GM23338 (cell line): ENCODE measurements at regions not wholly inside any gene's neighbourhood (a gene's known extent, or its start where the extent isn't known, plus 50 kb on each side); places are given as distances from the start of the nearest gene placed in this dataset.
A peak's percentile ranks its signal among the peaks of the same experiment; 100 is the strongest.

ENCODE experiments used
- ATAC-seq: fragments of 200-7000 bp; cut with Tn5 transposase; 3 replicates; pipeline ENCODE4 v1.9.1; 2020
- DNase-seq: peaks from one replicate; pipeline ENCODE4 v3.0.0-alpha.2; 2015; ENCODE audit warnings: low spot score
- H2AFZ ChIP-seq: fragments of 200-600 bp; sonication (generic); 2 replicates; pipeline ENCODE4 v1.8.0; 2016; ENCODE audit warnings: antibody characterized with exemption, mild to moderate bottlenecking, moderate library complexity
- H3F3A ChIP-seq: fragments of 200-600 bp; sonication (generic); replicated peaks from 2 replicates; pipeline ENCODE4 v1.8.0; 2017; ENCODE audit warnings: antibody characterized with exemption, mixed run types, low read depth
- H3K27ac ChIP-seq: fragments of 200-600 bp; sonication (generic); 2 replicates; pipeline ENCODE4 v1.6.1; 2016; ENCODE audit warnings: low read depth
- H3K27me3 ChIP-seq: fragments of 200-600 bp; sonication (generic); 2 replicates; pipeline ENCODE4 v1.8.0; 2016; ENCODE audit warnings: mild to moderate bottlenecking, mixed run types, moderate library complexity; ENCODE audit not compliant: insufficient read depth
- H3K36me3 ChIP-seq: fragments of 200-600 bp; sonication (generic); 2 replicates; pipeline ENCODE4 v1.8.0; 2016; ENCODE audit warnings: mild to moderate bottlenecking; ENCODE audit not compliant: insufficient read depth
- H3K4me1 ChIP-seq: fragments of 200-600 bp; sonication (generic); 2 replicates; pipeline ENCODE4 v1.8.0; 2016; ENCODE audit warnings: mild to moderate bottlenecking, moderate library complexity; ENCODE audit not compliant: insufficient read depth
- H3K4me2 ChIP-seq: fragments of 200-600 bp; sonication (generic); 2 replicates; pipeline ENCODE4 v1.7.1; 2017; ENCODE audit warnings: mixed run types
- H3K4me3 ChIP-seq: fragments of 200-600 bp; sonication (generic); 2 replicates; pipeline ENCODE4 v1.6.1; 2016; ENCODE audit warnings: mixed run types
- H3K79me2 ChIP-seq: fragments of 200-600 bp; sonication (generic); replicated peaks from 2 replicates; pipeline ENCODE4 v1.8.0; 2017; ENCODE audit warnings: mild to moderate bottlenecking; ENCODE audit not compliant: insufficient read depth
- H3K9me2 ChIP-seq: fragments of 200-600 bp; sonication (generic); 2 replicates; pipeline ENCODE4 v1.8.0; 2017; ENCODE audit not compliant: insufficient read depth
- H4K20me1 ChIP-seq: fragments of 200-600 bp; sonication (generic); replicated peaks from 2 replicates; pipeline ENCODE4 v1.8.0; 2017; ENCODE audit warnings: mild to moderate bottlenecking; ENCODE audit not compliant: insufficient read depth
- H3K27ac Mint-ChIP-seq: 2 replicates; pipeline ENCODE4 v1.8.0; 2020; ENCODE audit warnings: inconsistent platforms, mild to moderate bottlenecking, moderate library complexity, mixed read lengths
- H3K27me3 Mint-ChIP-seq: 3 replicates; pipeline ENCODE4 v1.8.0; 2022; ENCODE audit warnings: low read depth, mild to moderate bottlenecking, moderate library complexity, mixed read lengths, inconsistent platforms; ENCODE audit not compliant: insufficient read depth, poor library complexity
- H3K36me3 Mint-ChIP-seq: 3 replicates; pipeline ENCODE4 v1.8.0; 2021; ENCODE audit warnings: low read depth, mild to moderate bottlenecking, inconsistent platforms, moderate library complexity, mixed read lengths
- H3K4me1 Mint-ChIP-seq: 3 replicates; pipeline ENCODE4 v1.8.0; 2020; ENCODE audit warnings: mild to moderate bottlenecking, inconsistent platforms, mixed read lengths
- H3K4me3 Mint-ChIP-seq: 3 replicates; pipeline ENCODE4 v1.8.0; 2021; ENCODE audit warnings: moderate library complexity, mild to moderate bottlenecking, inconsistent platforms, mixed read lengths
- H3K9me3 Mint-ChIP-seq: 3 replicates; pipeline ENCODE4 v1.8.0; 2020; ENCODE audit warnings: moderate library complexity, mild to moderate bottlenecking, inconsistent platforms, mixed read lengths
- CREB1 ChIP-seq: fragments of 250-450 bp; sonication (Bioruptor Pico); IDR thresholded peaks from 2 replicates; pipeline ENCODE4 v1.5.0; 2020; ENCODE audit warnings: low read depth, mild to moderate bottlenecking, moderate library complexity
- NANOG ChIP-seq: IDR thresholded peaks from 2 replicates; pipeline ENCODE4 v1.6.1; 2016; ENCODE audit warnings: antibody characterized with exemption, borderline replicate concordance
- STAT1 ChIP-seq: IDR thresholded peaks from one replicate; pipeline ENCODE4 v1.6.1; 2016; ENCODE audit warnings: antibody characterized with exemption; ENCODE audit not compliant: unreplicated experiment
- ZNF114 ChIP-seq: fragments of 250-450 bp; sonication (Bioruptor Pico); IDR thresholded peaks from 2 replicates; pipeline ENCODE4 v1.5.0; 2020; ENCODE audit warnings: mild to moderate bottlenecking, moderate library complexity
- TF ChIP-seq, protein P1 (sequence below), 2 experiments: fragments of 200-600 bp in 1 of 2; sonication (generic) in 1 of 2; conservative IDR thresholded peaks; 2 replicates each; pipeline versions ENCODE4 v1.5.1 to v1.6.1; 2016 to 2017; ENCODE audit warnings: antibody characterized with exemption in 2 of 2, low read depth in 2 of 2, mild to moderate bottlenecking in 2 of 2, moderate library complexity in 1 of 2
- TF ChIP-seq, protein P2 (sequence below): IDR thresholded peaks from 2 replicates; pipeline ENCODE4 v1.6.1; 2016; ENCODE audit warnings: antibody characterized with exemption
- TF ChIP-seq, protein P3 (sequence below): IDR thresholded peaks from one replicate; pipeline ENCODE4 v1.6.1; 2018; ENCODE audit warnings: antibody characterized with exemption; ENCODE audit not compliant: unreplicated experiment
- TF ChIP-seq, protein P4 (sequence below): fragments of 250-450 bp; sonication (Bioruptor Pico); IDR thresholded peaks from 2 replicates; pipeline ENCODE4 v1.5.0; 2020; ENCODE audit warnings: mild to moderate bottlenecking, moderate library complexity

DNA sequence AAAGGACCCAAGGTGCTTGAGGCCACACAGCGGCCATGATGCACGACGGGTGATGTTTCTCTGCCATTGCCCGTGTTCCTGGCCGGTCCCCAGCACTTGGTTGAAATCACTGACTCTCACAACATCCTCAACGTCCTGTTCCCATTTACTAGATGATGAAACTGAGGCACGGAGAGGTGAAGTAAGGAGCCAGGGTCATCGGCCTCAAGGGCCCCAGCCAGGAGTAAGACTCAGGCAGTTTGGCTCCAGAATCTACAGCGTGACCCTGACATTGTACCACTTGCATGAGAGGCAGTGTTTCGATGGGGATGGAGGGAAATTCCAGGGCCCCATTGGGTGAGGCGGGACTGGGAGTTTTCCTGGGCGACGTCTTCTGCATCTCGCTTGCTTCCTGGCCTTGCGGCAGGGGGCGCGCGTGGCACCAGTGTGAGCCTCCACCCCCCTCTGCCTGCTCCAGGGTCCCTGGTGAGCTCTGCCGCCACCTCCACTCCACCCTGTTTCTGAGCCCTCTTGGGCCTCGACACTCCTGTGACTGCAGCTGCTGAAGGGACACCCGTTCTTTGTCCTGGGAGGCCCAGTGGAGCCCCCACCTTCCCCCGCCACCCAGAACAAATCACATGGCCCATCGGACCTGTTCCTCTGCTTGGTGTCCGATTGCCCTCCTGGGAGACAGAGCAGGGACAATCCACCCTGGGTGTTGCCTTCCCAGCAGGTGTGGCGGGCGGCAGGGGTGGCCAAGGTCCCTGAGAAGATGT lies 133.0 kb upstream of the GSE1 start:
- Histone ChIP-seq H3K9me2 (no peaks in the 10 kb centered on the region), H3K27me3 (no peaks in the 10 kb centered on the region), H4K20me1 (no peaks in the 10 kb centered on the region; the same call in 1 of the 2 replicates), H3K4me1 (no peaks in the 10 kb centered on the region), H3F3A (no peaks in the 10 kb centered on the region), H2AFZ (no peak overlapping the region), H3K79me2 (no peaks in the 10 kb centered on the region), H3K36me3 (no peaks in the 10 kb centered on the region), H3K4me3 (no peak overlapping the region), H3K4me2 (no peak overlapping the region), H3K27ac (no peak overlapping the region)
- H3K36me3 Mint-ChIP-seq: no peaks in the 10 kb centered on the region
- H3K27ac Mint-ChIP-seq: peak overlapping the region; percentile 36; the same call in 1 of the 2 replicates
- H3K4me3 Mint-ChIP-seq: no peak overlapping the region
- peaks cover 13% of the 10 kb centered on the region for H3K4me1 Mint-ChIP-seq
- H3K9me3 Mint-ChIP-seq: no peaks in the 10 kb centered on the region
- DNase-seq: peak; percentile 69
- peak; percentile 76 for ATAC-seq
- H3K27me3 Mint-ChIP-seq: peaks cover 10% of the 10 kb centered on the region
- TF ChIP-seq, protein P1, sequence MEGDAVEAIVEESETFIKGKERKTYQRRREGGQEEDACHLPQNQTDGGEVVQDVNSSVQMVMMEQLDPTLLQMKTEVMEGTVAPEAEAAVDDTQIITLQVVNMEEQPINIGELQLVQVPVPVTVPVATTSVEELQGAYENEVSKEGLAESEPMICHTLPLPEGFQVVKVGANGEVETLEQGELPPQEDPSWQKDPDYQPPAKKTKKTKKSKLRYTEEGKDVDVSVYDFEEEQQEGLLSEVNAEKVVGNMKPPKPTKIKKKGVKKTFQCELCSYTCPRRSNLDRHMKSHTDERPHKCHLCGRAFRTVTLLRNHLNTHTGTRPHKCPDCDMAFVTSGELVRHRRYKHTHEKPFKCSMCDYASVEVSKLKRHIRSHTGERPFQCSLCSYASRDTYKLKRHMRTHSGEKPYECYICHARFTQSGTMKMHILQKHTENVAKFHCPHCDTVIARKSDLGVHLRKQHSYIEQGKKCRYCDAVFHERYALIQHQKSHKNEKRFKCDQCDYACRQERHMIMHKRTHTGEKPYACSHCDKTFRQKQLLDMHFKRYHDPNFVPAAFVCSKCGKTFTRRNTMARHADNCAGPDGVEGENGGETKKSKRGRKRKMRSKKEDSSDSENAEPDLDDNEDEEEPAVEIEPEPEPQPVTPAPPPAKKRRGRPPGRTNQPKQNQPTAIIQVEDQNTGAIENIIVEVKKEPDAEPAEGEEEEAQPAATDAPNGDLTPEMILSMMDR (conservative IDR thresholded peaks at IDR 0.05; ENCODE audit: low read depth in 2 of 2): peak; percentile 28 to 67; a peak in 3 of 4 replicates
- no peak for TF ChIP-seq STAT1
- no peak for TF ChIP-seq CREB1

DNA sequence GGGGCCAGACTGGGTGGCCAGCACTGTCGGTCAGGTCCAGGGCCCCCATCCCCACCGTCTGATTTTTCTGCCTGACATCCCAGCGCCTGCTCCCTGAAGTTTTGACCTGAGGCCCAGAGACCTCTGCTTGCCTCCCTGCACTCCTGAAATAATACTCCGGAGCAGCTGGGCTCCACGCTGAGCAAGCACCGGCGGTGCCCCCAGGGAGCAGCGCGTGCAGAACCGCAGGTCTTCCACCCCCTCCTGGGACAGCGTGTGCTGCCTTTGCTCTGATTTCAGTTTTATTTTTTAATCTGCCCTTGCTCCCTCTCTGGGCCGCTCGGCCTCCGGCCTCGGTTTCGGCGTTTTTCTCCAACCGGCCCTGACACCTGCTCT lies 132.4 kb upstream of the GSE1 start:
- no peaks in the 10 kb centered on the region; the same call in 1 of the 2 replicates for H4K20me1 ChIP-seq
- H3K27me3 ChIP-seq: no peaks in the 10 kb centered on the region
- Mint-ChIP-seq H3K9me3 (no peaks in the 10 kb centered on the region), H3K27me3 (peaks cover 10% of the 10 kb centered on the region), H3K27ac (no peak overlapping the region; the same call in 1 of the 2 replicates), H3K4me1 (peaks cover 12% of the 10 kb centered on the region; the same call in 2 of the 3 replicates), H3K36me3 (no peaks in the 10 kb centered on the region), H3K4me3 (no peak overlapping the region)
- no peaks in the 10 kb centered on the region for H3F3A ChIP-seq
- H2AFZ ChIP-seq: no peak overlapping the region
- H3K4me1 ChIP-seq: no peaks in the 10 kb centered on the region
- ATAC-seq (peak; percentile 22), DNase-seq (no peak)
- H3K4me2 ChIP-seq: no peak overlapping the region
- no peaks in the 10 kb centered on the region for H3K36me3 ChIP-seq
- no peak overlapping the region for H3K4me3 ChIP-seq
- H3K27ac ChIP-seq: no peak overlapping the region
- no peaks in the 10 kb centered on the region for H3K9me2 ChIP-seq
- H3K79me2 ChIP-seq: no peaks in the 10 kb centered on the region
- TF ChIP-seq, protein P2, sequence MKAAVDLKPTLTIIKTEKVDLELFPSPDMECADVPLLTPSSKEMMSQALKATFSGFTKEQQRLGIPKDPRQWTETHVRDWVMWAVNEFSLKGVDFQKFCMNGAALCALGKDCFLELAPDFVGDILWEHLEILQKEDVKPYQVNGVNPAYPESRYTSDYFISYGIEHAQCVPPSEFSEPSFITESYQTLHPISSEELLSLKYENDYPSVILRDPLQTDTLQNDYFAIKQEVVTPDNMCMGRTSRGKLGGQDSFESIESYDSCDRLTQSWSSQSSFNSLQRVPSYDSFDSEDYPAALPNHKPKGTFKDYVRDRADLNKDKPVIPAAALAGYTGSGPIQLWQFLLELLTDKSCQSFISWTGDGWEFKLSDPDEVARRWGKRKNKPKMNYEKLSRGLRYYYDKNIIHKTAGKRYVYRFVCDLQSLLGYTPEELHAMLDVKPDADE: no peak
- TF ChIP-seq, protein P3, sequence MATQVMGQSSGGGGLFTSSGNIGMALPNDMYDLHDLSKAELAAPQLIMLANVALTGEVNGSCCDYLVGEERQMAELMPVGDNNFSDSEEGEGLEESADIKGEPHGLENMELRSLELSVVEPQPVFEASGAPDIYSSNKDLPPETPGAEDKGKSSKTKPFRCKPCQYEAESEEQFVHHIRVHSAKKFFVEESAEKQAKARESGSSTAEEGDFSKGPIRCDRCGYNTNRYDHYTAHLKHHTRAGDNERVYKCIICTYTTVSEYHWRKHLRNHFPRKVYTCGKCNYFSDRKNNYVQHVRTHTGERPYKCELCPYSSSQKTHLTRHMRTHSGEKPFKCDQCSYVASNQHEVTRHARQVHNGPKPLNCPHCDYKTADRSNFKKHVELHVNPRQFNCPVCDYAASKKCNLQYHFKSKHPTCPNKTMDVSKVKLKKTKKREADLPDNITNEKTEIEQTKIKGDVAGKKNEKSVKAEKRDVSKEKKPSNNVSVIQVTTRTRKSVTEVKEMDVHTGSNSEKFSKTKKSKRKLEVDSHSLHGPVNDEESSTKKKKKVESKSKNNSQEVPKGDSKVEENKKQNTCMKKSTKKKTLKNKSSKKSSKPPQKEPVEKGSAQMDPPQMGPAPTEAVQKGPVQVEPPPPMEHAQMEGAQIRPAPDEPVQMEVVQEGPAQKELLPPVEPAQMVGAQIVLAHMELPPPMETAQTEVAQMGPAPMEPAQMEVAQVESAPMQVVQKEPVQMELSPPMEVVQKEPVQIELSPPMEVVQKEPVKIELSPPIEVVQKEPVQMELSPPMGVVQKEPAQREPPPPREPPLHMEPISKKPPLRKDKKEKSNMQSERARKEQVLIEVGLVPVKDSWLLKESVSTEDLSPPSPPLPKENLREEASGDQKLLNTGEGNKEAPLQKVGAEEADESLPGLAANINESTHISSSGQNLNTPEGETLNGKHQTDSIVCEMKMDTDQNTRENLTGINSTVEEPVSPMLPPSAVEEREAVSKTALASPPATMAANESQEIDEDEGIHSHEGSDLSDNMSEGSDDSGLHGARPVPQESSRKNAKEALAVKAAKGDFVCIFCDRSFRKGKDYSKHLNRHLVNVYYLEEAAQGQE: no peak
- TF ChIP-seq CREB1 (no peak), NANOG (no peak), ZNF114 (no peak)
- TF ChIP-seq, protein P4, sequence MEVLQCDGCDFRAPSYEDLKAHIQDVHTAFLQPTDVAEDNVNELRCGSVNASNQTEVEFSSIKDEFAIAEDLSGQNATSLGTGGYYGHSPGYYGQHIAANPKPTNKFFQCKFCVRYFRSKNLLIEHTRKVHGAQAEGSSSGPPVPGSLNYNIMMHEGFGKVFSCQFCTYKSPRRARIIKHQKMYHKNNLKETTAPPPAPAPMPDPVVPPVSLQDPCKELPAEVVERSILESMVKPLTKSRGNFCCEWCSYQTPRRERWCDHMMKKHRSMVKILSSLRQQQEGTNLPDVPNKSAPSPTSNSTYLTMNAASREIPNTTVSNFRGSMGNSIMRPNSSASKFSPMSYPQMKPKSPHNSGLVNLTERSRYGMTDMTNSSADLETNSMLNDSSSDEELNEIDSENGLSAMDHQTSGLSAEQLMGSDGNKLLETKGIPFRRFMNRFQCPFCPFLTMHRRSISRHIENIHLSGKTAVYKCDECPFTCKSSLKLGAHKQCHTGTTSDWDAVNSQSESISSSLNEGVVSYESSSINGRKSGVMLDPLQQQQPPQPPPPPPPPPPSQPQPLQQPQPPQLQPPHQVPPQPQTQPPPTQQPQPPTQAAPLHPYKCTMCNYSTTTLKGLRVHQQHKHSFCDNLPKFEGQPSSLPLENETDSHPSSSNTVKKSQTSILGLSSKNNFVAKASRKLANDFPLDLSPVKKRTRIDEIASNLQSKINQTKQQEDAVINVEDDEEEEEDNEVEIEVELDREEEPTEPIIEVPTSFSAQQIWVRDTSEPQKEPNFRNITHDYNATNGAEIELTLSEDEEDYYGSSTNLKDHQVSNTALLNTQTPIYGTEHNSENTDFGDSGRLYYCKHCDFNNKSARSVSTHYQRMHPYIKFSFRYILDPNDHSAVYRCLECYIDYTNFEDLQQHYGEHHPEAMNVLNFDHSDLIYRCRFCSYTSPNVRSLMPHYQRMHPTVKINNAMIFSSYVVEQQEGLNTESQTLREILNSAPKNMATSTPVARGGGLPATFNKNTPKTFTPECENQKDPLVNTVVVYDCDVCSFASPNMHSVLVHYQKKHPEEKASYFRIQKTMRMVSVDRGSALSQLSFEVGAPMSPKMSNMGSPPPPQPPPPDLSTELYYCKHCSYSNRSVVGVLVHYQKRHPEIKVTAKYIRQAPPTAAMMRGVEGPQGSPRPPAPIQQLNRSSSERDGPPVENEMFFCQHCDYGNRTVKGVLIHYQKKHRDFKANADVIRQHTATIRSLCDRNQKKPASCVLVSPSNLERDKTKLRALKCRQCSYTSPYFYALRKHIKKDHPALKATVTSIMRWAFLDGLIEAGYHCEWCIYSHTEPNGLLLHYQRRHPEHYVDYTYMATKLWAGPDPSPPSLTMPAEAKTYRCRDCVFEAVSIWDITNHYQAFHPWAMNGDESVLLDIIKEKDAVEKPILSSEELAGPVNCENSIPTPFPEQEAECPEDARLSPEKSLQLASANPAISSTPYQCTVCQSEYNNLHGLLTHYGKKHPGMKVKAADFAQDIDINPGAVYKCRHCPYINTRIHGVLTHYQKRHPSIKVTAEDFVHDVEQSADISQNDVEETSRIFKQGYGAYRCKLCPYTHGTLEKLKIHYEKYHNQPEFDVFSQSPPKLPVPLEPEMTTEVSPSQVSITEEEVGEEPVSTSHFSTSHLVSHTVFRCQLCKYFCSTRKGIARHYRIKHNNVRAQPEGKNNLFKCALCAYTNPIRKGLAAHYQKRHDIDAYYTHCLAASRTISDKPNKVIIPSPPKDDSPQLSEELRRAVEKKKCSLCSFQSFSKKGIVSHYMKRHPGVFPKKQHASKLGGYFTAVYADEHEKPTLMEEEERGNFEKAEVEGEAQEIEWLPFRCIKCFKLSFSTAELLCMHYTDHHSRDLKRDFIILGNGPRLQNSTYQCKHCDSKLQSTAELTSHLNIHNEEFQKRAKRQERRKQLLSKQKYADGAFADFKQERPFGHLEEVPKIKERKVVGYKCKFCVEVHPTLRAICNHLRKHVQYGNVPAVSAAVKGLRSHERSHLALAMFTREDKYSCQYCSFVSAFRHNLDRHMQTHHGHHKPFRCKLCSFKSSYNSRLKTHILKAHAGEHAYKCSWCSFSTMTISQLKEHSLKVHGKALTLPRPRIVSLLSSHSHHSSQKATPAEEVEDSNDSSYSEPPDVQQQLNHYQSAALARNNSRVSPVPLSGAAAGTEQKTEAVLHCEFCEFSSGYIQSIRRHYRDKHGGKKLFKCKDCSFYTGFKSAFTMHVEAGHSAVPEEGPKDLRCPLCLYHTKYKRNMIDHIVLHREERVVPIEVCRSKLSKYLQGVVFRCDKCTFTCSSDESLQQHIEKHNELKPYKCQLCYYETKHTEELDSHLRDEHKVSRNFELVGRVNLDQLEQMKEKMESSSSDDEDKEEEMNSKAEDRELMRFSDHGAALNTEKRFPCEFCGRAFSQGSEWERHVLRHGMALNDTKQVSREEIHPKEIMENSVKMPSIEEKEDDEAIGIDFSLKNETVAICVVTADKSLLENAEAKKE (CRISPR knock-in tag): no peak
